GM20000 (cell line): ENCODE measurements at regions not wholly inside any gene's neighbourhood (a gene's known extent, or its start where the extent isn't known, plus 50 kb on each side); places are given as distances from the start of the nearest gene placed in this dataset.
"Not testable (repeated sequence)": the region's sequence is repeated elsewhere in the genome, so short reads cannot be mapped to it uniquely, and the experiment has no call there.

Source experiments
- DNase-seq: peaks from one replicate; pipeline ENCODE4 v3.0.0; 2012; ENCODE audit warnings: low spot score
- TF ChIP-seq, protein P1 (sequence below): IDR thresholded peaks from 2 replicates; pipeline ENCODE4 v1.5.1; 2012; ENCODE audit warnings: mild to moderate bottlenecking, control low read depth; ENCODE audit errors: extremely low read depth, missing control alignments

DNA sequence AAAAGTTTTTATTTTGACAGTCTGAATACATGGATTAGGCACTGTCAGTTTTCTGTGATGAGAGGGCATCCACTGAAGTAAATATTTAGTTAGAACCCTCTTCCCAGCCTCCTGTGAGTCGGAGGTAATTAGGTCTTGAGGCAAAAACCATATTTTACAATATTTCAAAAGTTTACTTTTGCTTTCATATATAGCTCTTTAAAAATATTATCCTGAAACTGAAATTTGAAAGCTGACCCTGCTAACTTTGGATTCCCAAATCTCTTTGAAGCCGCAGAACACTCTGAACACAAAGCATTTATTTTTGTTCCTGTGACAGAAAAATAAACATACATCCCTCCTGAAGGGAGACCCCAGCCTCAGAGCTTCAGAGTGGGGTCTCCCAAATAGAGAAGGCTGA is 317.4 kb downstream of the KIF20B start:
- no peak for DNase-seq
- TF ChIP-seq, protein P1, sequence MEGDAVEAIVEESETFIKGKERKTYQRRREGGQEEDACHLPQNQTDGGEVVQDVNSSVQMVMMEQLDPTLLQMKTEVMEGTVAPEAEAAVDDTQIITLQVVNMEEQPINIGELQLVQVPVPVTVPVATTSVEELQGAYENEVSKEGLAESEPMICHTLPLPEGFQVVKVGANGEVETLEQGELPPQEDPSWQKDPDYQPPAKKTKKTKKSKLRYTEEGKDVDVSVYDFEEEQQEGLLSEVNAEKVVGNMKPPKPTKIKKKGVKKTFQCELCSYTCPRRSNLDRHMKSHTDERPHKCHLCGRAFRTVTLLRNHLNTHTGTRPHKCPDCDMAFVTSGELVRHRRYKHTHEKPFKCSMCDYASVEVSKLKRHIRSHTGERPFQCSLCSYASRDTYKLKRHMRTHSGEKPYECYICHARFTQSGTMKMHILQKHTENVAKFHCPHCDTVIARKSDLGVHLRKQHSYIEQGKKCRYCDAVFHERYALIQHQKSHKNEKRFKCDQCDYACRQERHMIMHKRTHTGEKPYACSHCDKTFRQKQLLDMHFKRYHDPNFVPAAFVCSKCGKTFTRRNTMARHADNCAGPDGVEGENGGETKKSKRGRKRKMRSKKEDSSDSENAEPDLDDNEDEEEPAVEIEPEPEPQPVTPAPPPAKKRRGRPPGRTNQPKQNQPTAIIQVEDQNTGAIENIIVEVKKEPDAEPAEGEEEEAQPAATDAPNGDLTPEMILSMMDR: no peak

DNA sequence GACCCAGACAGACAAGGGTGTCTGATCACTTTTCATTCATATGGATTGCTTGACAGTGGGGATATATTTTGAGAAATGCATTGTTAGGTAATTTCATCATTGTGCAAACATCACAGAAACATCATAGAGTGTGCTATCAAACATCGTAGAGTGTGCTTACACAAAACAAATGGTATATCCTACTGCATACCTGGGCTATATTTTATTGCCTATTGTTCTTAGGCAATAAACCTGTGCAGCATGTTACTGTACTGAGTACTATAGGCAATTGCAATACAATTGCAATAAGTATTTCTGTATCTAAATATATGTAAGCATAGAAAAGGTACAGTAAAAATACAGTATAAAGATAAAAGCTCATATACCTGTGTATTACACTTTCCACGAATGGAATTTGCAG is 319.1 kb downstream of the KIF20B start:
- TF ChIP-seq, protein P1: no peak
- no peak for DNase-seq

DNA sequence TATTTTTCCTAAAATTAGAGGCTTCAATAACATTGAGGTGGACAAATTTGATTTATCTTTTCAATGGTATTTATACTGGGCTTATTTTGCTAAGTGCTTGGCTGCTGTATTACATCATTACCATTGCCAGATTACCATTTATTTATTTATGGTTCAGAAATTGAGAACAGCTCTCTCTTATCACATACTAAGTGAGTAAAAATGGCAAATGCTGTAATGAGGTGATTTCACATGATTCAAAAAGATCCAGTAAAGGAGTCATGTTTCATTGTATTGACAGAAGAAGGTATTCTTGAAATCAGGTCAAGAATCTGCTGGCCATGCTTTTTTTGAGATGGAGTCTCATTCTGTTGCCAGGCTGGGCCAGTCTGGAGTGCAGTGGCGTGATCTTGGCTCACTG is 322.6 kb downstream of the KIF20B start:
- TF ChIP-seq, protein P1: no peak

DNA sequence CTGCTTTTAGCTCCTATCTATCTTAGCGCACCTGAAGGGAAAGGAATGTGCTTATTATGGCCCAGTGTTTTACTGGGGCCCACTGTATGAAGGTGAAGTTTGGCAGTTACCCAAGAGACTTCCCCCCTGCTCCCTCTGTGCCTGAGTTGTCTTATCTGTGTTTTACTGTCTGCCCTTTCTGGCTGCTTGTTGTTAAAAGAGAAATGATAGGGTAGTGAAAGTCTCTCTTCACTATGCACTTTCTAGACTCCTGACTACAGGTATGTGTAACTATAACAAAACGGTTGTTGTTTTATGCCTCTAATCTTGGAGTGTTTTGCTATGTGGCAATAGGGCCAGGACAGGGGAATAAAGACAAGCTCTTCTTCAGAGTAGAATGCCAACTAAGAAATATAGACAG is 326.9 kb downstream of the KIF20B start:
- TF ChIP-seq, protein P1: no peak
- DNase-seq: no peak

More for the DNA sequence above, 322.6 kb downstream of the KIF20B start:
- no peak for DNase-seq

- no peak for DNase-seq
- TF ChIP-seq, protein P1: no peak
Measured at GRCh38 chr10:90031776-90032175, 330.4 kb downstream of the KIF20B start.

DNA sequence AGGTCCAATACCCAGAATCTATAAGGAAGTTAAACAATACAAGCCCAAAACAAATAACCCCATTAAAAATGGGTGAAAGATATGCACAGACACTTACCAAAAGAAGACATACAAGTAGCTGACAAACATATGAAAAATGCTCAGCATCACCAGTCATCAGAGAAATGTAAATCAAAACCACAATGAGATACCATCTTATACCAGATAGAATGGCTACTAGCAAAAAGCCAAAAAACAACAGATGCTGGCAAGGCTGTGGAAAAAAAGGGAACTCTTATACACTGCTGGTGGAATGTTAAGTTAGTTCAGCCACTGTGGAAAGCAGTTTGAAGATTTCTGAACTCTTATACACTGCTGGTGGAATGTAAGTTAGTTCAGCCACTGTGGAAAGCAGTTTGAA is 331.1 kb downstream of the KIF20B start:
- TF ChIP-seq, protein P1: no peak
- DNase-seq: no peak

- not testable (repeated sequence) for DNase-seq
Measured at GRCh38 chr10:90034862-90035261, 333.5 kb downstream of the KIF20B start.

- TF ChIP-seq, protein P1: no peak
- DNase-seq: no peak
Measured at GRCh38 chr10:90041585-90041984, 340.2 kb downstream of the KIF20B start.
